Hepatocyte (in vitro differentiated cells): ENCODE measurements at regions not wholly inside any gene's neighbourhood (a gene's known extent, or its start where the extent isn't known, plus 50 kb on each side); places are given as distances from the start of the nearest gene placed in this dataset.

ENCODE experiments used
- EZH2 ChIP-seq: fragments of 200-600 bp; sonication (generic); IDR thresholded peaks from 2 replicates; pipeline ENCODE4 v1.6.1; 2016; ENCODE audit warnings: antibody characterized with exemption, mild to moderate bottlenecking, borderline replicate concordance
- TF ChIP-seq, protein P1 (sequence below): fragments of 200-600 bp; sonication (generic); IDR thresholded peaks from 2 replicates; pipeline ENCODE4 v1.5.1; 2016; ENCODE audit warnings: antibody characterized with exemption, mild to moderate bottlenecking; ENCODE audit not compliant: poor library complexity

- no peak for TF ChIP-seq EZH2
- TF ChIP-seq, protein P1, sequence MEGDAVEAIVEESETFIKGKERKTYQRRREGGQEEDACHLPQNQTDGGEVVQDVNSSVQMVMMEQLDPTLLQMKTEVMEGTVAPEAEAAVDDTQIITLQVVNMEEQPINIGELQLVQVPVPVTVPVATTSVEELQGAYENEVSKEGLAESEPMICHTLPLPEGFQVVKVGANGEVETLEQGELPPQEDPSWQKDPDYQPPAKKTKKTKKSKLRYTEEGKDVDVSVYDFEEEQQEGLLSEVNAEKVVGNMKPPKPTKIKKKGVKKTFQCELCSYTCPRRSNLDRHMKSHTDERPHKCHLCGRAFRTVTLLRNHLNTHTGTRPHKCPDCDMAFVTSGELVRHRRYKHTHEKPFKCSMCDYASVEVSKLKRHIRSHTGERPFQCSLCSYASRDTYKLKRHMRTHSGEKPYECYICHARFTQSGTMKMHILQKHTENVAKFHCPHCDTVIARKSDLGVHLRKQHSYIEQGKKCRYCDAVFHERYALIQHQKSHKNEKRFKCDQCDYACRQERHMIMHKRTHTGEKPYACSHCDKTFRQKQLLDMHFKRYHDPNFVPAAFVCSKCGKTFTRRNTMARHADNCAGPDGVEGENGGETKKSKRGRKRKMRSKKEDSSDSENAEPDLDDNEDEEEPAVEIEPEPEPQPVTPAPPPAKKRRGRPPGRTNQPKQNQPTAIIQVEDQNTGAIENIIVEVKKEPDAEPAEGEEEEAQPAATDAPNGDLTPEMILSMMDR, result no peak
Measured at GRCh38 chr1:5613900-5614299, 378.3 kb downstream of the NPHP4 start.
